ENCODE measurements at regions not wholly inside any gene's neighbourhood (a gene's known extent, or its start where the extent isn't known, plus 50 kb on each side); places are given as distances from the start of the nearest gene placed in this dataset.

DNA sequence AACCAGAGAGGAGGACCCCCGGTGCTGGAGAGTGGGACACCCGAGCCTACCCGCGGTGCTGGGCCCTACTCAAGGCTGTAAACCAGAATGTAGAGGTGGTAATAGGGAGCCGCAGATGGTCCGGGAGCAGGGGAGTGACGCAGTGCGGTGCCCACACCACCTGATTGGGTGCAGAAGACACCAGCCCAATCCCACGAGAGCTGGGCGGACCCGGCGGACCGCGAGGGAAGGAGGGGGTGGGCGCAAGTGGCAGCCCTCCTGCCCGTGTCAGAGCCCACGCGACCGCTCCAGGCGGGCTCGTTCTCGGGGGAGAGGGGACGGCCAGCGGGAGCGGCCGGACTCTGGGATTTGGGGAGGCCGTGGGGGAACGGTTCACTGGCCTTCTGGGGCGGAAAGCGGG lies 71.2 kb downstream of the C9orf50 start:
- TF ChIP-seq CTCF (conservative IDR thresholded peaks at IDR 0.05 in 1 of 2, IDR thresholded peaks at IDR 0.05 in 1 of 2; ENCODE audit: low read depth in 1 of 2, low read length in 2 of 2), result no peak
- TF ChIP-seq EZH2 (IDR thresholded peaks at IDR 0.05; ENCODE audit: low read length, missing control alignments), result no peak

Measured in fibroblast of lung (primary cell).